Astrocyte of the spinal cord (primary cell): ENCODE measurements at regions not wholly inside any gene's neighbourhood (a gene's known extent, or its start where the extent isn't known, plus 50 kb on each side); places are given as distances from the start of the nearest gene placed in this dataset.
"Not testable (repeated sequence)": the region's sequence is repeated elsewhere in the genome, so short reads cannot be mapped to it uniquely, and the experiment has no call there.

Source experiments
- DNase-seq: peaks from one replicate; pipeline ENCODE4 v3.0.0; 2011; ENCODE audit warnings: low read depth, low spot score
- H3K4me3 ChIP-seq: 2 replicates; pipeline ENCODE4 v1.5.1; 2011; ENCODE audit warnings: low read depth, mild to moderate bottlenecking, low read length, moderate library complexity
- CTCF ChIP-seq: IDR thresholded peaks from 2 replicates; pipeline ENCODE4 v1.5.1; 2012; ENCODE audit warnings: low read depth, mild to moderate bottlenecking, low read length, inconsistent platforms
- in situ Hi-C: cut with HindIII; loops from 2 replicates; pipeline ENCODE4 v1.10.0; 2017; ENCODE audit warnings: low sequenced_read_pairs

- TF ChIP-seq CTCF, result no peak
- in situ Hi-C loops, result no loop called here
- DNase-seq, result no peak
- no peak overlapping the region for H3K4me3 ChIP-seq
Observed at GRCh38 chr11:122406466-122406865, 249.1 kb upstream of the UBASH3B start.

- in situ Hi-C loops, result no loop called here
- no peak for TF ChIP-seq CTCF
- no peak for DNase-seq
- H3K4me3 ChIP-seq, result no peak overlapping the region
Observed at GRCh38 chr11:122405547-122406341, 249.8 kb upstream of the UBASH3B start.

- TF ChIP-seq CTCF, result no peak
- in situ Hi-C loops, result no loop called here
- DNase-seq, result no peak
- no peak overlapping the region for H3K4me3 ChIP-seq
Observed at GRCh38 chr11:122404571-122404970, 251.0 kb upstream of the UBASH3B start.

- DNase-seq, H3K4me3 ChIP-seq, in situ Hi-C loops: not testable (repeated sequence)
Observed at GRCh38 chr11:122401581-122401980, 253.9 kb upstream of the UBASH3B start.

GRCh38 chr11:122399375-122399774 is 256.1 kb upstream of the UBASH3B start:
- no peak overlapping the region for H3K4me3 ChIP-seq
- no peak for DNase-seq
- in situ Hi-C loops, result no loop called here
- no peak for TF ChIP-seq CTCF

- H3K4me3 ChIP-seq, result no peak overlapping the region
- no peak for TF ChIP-seq CTCF
- in situ Hi-C loops, result no loop called here
- DNase-seq, result no peak
Observed at GRCh38 chr11:122398851-122399250, 256.7 kb upstream of the UBASH3B start.

- in situ Hi-C loops, result no loop called here
- no peak for DNase-seq
- no peak overlapping the region for H3K4me3 ChIP-seq
- TF ChIP-seq CTCF, result no peak
Observed at GRCh38 chr11:122398167-122398566, 257.4 kb upstream of the UBASH3B start.
